Panc1 (cell line): ENCODE measurements at regions not wholly inside any gene's neighbourhood (a gene's known extent, or its start where the extent isn't known, plus 50 kb on each side); places are given as distances from the start of the nearest gene placed in this dataset.
A peak's percentile ranks its signal among the peaks of the same experiment; 100 is the strongest.

Experiments used
- ATAC-seq: fragments of 200-7000 bp; cut with Tn5 transposase; 2 replicates; pipeline ENCODE4 v1.9.1; 2020; ENCODE audit warnings: mild to moderate bottlenecking, moderate library complexity
- BruUV-seq: library from RNA; stranded (reverse); fragments of 400-500 nt; replicated peaks from 2 replicates; lab custom pipeline; 2021; lab: Mats Ljungman, UMichigan
- CTCF ChIA-PET: fragments of 300-600 bp; sonication (Branson Sonifier 250); formaldehyde crosslinking; loops from one replicate; lab custom pipeline; 2022; ENCODE audit warnings: antibody characterized with exemption; lab: Charles Lee
- POLR2A ChIA-PET: fragments of 300-600 bp; sonication (Branson Sonifier 250); formaldehyde crosslinking; loops from one replicate; lab custom pipeline; 2022; ENCODE audit warnings: antibody characterized with exemption; lab: Charles Lee
- DNase-seq: peaks from one replicate; pipeline ENCODE4 v3.0.0-alpha.2; 2010; ENCODE audit warnings: low read depth, low spot score
- H3K27ac ChIP-seq: 2 replicates; pipeline ENCODE4 v1.5.1; 2011; ENCODE audit warnings: mild to moderate bottlenecking, low read length, inconsistent platforms
- H3K27me3 ChIP-seq: fragments of 200-500 bp; sonication (Bioruptor generic); 2 replicates; pipeline ENCODE4 v1.6.0; 2014; ENCODE audit warnings: low read length, inconsistent platforms; ENCODE audit not compliant: control insufficient read depth, insufficient read depth
- H3K36me3 ChIP-seq: fragments of 200-500 bp; sonication (Bioruptor generic); 2 replicates; pipeline ENCODE4 v1.5.1; 2014; ENCODE audit warnings: inconsistent platforms, mild to moderate bottlenecking, low read length, moderate library complexity; ENCODE audit not compliant: control insufficient read depth, insufficient read depth
- H3K4me1 ChIP-seq: 2 replicates; pipeline ENCODE4 v1.5.1; 2011; ENCODE audit warnings: inconsistent platforms, mild to moderate bottlenecking, low read length, moderate library complexity; ENCODE audit not compliant: control insufficient read depth, insufficient read depth
- H3K4me3 ChIP-seq, 2 experiments: 2 replicates each; pipeline ENCODE4 v1.5.1; 2011 to 2012; ENCODE audit warnings: low read depth in 2 of 2, low read length in 2 of 2, mild to moderate bottlenecking in 2 of 2, inconsistent platforms in 1 of 2, moderate library complexity in 1 of 2
- H3K9me3 ChIP-seq: fragments of 200-500 bp; sonication (Bioruptor generic); 2 replicates; pipeline ENCODE4 v1.5.1; 2014; ENCODE audit warnings: low read depth, mild to moderate bottlenecking, inconsistent platforms, low read length, moderate library complexity; ENCODE audit not compliant: control insufficient read depth, insufficient read depth
- CTCF ChIP-seq: fragments of 450-650 bp; IDR thresholded peaks from 2 replicates; pipeline ENCODE4 v1.5.1; 2017; ENCODE audit warnings: mild to moderate bottlenecking
- POLR2AphosphoS5 ChIP-seq: IDR thresholded peaks from 2 replicates; pipeline ENCODE4 v1.6.1; 2012; ENCODE audit warnings: mild to moderate bottlenecking, low read depth, low read length, moderate library complexity
- REST ChIP-seq, 2 experiments: IDR thresholded peaks; 2 replicates each; pipeline ENCODE4 v1.6.1; 2011 to 2012; ENCODE audit warnings: low read depth in 2 of 2, control low read depth in 1 of 2, low read length in 1 of 2, mild to moderate bottlenecking in 1 of 2, moderate library complexity in 1 of 2; ENCODE audit not compliant: insufficient read depth in 1 of 2
- SIN3A ChIP-seq: IDR thresholded peaks from 2 replicates; pipeline ENCODE4 v1.6.1; 2012; ENCODE audit warnings: low read depth, mild to moderate bottlenecking, low read length, moderate library complexity, borderline replicate concordance; ENCODE audit not compliant: insufficient read depth
- TCF7L2 ChIP-seq: IDR thresholded peaks from 2 replicates; pipeline ENCODE4 v1.6.1; 2011; ENCODE audit warnings: mild to moderate bottlenecking, low read depth, low read length, inconsistent platforms
- in situ Hi-C: cut with HindIII; loops from 2 replicates; pipeline ENCODE4 v1.10.0; 2016; ENCODE audit warnings: low sequenced_read_pairs, low pct_unique_long_range_greater_than_20kb
- intact Hi-C: fragments of 100-400 bp; cut with micrococcal nuclease; formaldehyde crosslinking; loops from one replicate; pipeline ENCODE4 v1.10.0; 2022; ENCODE audit not compliant: unreplicated experiment

GRCh38 chr15:85899927-85900326 is 105.2 kb upstream of the KLHL25 start:
- no peak for DNase-seq
- H3K4me1 ChIP-seq: no peaks in the 10 kb centered on the region
- intact Hi-C loops (no loop called here), in situ Hi-C loops (no loop called here)
- no TSS peak for BruUV-seq
- H3K27me3 ChIP-seq: peaks cover 9% of the 10 kb centered on the region; the same call in 1 of the 2 replicates
- no peak overlapping the region for H3K27ac ChIP-seq
- ChIA-PET POLR2A (no interaction called here), CTCF (no interaction called here)
- no peak for TF ChIP-seq CTCF
- TF ChIP-seq REST (IDR thresholded peaks at IDR 0.05; ENCODE audit: insufficient read depth in 1 of 2, low read depth in 2 of 2, low read length in 1 of 2): no peak
- no peak for TF ChIP-seq SIN3A
- TF ChIP-seq POLR2AphosphoS5: no peak
- TF ChIP-seq TCF7L2: no peak
- H3K9me3 ChIP-seq: no peaks in the 10 kb centered on the region
- no peaks in the 10 kb centered on the region for H3K36me3 ChIP-seq
- H3K4me3 ChIP-seq: no peak overlapping the region
- ATAC-seq: no peak; the same call in 1 of the 2 replicates

GRCh38 chr15:85905751-85906450 is 111.2 kb upstream of the KLHL25 start:
- BruUV-seq: no TSS peak
- H3K4me1 ChIP-seq: no peaks in the 10 kb centered on the region
- POLR2A ChIA-PET: no interaction called here
- H3K9me3 ChIP-seq: no peaks in the 10 kb centered on the region
- intact Hi-C loops (no loop called here), in situ Hi-C loops (no loop called here)
- TF ChIP-seq POLR2AphosphoS5 (no peak), CTCF (no peak), REST (IDR thresholded peaks at IDR 0.05; ENCODE audit: insufficient read depth in 1 of 2, low read depth in 2 of 2, low read length in 1 of 2) (no peak), TCF7L2 (no peak), SIN3A (no peak)
- CTCF ChIA-PET: no interaction called here
- ATAC-seq (peak; percentile 42; the same call in 1 of the 2 replicates), DNase-seq (no peak)
- peaks cover 7% of the 10 kb centered on the region; the same call in 1 of the 2 replicates for H3K27me3 ChIP-seq
- no peaks in the 10 kb centered on the region for H3K36me3 ChIP-seq
- no peak overlapping the region for H3K4me3 ChIP-seq
- no peak overlapping the region for H3K27ac ChIP-seq
